ENCODE measurements at regions not wholly inside any gene's neighbourhood (a gene's known extent, or its start where the extent isn't known, plus 50 kb on each side); places are given as distances from the start of the nearest gene placed in this dataset.
A peak's percentile ranks its signal among the peaks of the same experiment; 100 is the strongest.

- no peak for DNase-seq (ENCODE audit: low read depth)
Measured at GRCh38 chr4:124227981-124228380, 484.6 kb downstream of the ANKRD50 start.

GRCh38 chr4:124230268-124230667 lies 482.3 kb downstream of the ANKRD50 start:
- DNase-seq (ENCODE audit: low read depth) = no peak

GRCh38 chr4:124234771-124235170 lies 477.8 kb downstream of the ANKRD50 start:
- DNase-seq (ENCODE audit: low read depth) = no peak

- no peak for DNase-seq (ENCODE audit: low read depth)
Measured at GRCh38 chr4:124243671-124244366, 468.7 kb downstream of the ANKRD50 start.

GRCh38 chr4:124253080-124253479 lies 459.5 kb downstream of the ANKRD50 start:
- no peak for DNase-seq (ENCODE audit: low read depth)

- peak; percentile 70 for DNase-seq (ENCODE audit: low read depth)
Measured at GRCh38 chr4:124262211-124263179, 450.0 kb downstream of the ANKRD50 start.

- no peak for DNase-seq (ENCODE audit: low read depth)
Measured at GRCh38 chr4:124265701-124266100, 446.8 kb downstream of the ANKRD50 start.

GRCh38 chr4:124266721-124267120 lies 445.8 kb downstream of the ANKRD50 start:
- DNase-seq (ENCODE audit: low read depth) = no peak

- DNase-seq (ENCODE audit: low read depth) = no peak
Measured at GRCh38 chr4:124276461-124276860, 436.1 kb downstream of the ANKRD50 start.

GRCh38 chr4:124277691-124278090 lies 434.8 kb downstream of the ANKRD50 start:
- no peak for DNase-seq (ENCODE audit: low read depth)

GRCh38 chr4:124278477-124278876 lies 434.1 kb downstream of the ANKRD50 start:
- DNase-seq (ENCODE audit: low read depth) = no peak

- no peak for DNase-seq (ENCODE audit: low read depth)
Measured at GRCh38 chr4:124279741-124280140, 432.8 kb downstream of the ANKRD50 start.

- DNase-seq (ENCODE audit: low read depth) = no peak
Measured at GRCh38 chr4:124282301-124282898, 430.1 kb downstream of the ANKRD50 start.

- DNase-seq (ENCODE audit: low read depth) = no peak
Measured at GRCh38 chr4:124288706-124289486, 423.6 kb downstream of the ANKRD50 start.

- no peak for DNase-seq (ENCODE audit: low read depth)
Measured at GRCh38 chr4:124290678-124291077, 421.9 kb downstream of the ANKRD50 start.

- DNase-seq (ENCODE audit: low read depth) = no peak
Measured at GRCh38 chr4:124295413-124295812, 417.1 kb downstream of the ANKRD50 start.

GRCh38 chr4:124304941-124305340 lies 407.6 kb downstream of the ANKRD50 start:
- DNase-seq (ENCODE audit: low read depth) = no peak

- DNase-seq (ENCODE audit: low read depth) = no peak
Measured at GRCh38 chr4:124306352-124306751, 406.2 kb downstream of the ANKRD50 start.

GRCh38 chr4:124307143-124307542 lies 405.4 kb downstream of the ANKRD50 start:
- DNase-seq (ENCODE audit: low read depth) = no peak

GRCh38 chr4:124318292-124318691 lies 394.2 kb downstream of the ANKRD50 start:
- no peak for DNase-seq (ENCODE audit: low read depth)

- DNase-seq (ENCODE audit: low read depth) = no peak
Measured at GRCh38 chr4:124321364-124321763, 391.2 kb downstream of the ANKRD50 start.

Measured in CMK (cell line).